ENCODE measurements at regions not wholly inside any gene's neighbourhood (a gene's known extent, or its start where the extent isn't known, plus 50 kb on each side); places are given as distances from the start of the nearest gene placed in this dataset.

DNA sequence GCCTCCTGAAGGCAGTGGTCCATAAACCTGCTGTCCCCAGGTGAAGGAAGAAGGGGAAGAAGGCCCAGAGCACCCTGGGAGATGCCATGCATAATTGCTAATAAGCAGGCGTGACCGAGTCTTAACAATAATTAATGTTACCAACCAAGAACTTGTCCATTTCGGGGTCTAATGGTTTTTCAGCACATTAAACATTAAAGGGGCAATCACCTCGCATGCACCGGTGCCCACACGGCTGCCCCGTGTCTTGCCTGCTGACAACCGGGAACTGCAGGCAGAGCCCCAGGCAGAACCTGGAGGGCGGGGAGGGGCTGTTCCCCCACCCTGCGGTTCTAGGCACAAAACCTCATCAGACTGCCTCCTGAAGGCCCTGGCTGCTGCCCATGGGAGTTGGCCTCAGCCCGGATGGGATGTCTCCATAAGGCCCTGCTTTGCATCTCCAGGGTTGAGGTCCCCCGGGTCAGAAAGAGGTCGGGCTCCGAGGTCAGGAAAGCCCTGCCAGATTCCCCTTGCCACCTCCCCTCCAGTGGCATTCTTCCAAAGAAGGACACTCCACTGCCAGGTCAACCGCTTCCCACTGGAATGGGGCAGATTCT is 169.0 kb downstream of the BUD13 start:
- Histone ChIP-seq H3K4me3 (no peak overlapping the region), H3K9me3 (no peaks in the 10 kb centered on the region), H3K4me1 (no peaks in the 10 kb centered on the region), H3K27me3 (peaks cover 0 to 24% (median 0%) of the 10 kb centered on the region in 4 donors), H3K27ac (no peak overlapping the region), H3K36me3 (no peaks in the 10 kb centered on the region)
- TF ChIP-seq, protein P1, sequence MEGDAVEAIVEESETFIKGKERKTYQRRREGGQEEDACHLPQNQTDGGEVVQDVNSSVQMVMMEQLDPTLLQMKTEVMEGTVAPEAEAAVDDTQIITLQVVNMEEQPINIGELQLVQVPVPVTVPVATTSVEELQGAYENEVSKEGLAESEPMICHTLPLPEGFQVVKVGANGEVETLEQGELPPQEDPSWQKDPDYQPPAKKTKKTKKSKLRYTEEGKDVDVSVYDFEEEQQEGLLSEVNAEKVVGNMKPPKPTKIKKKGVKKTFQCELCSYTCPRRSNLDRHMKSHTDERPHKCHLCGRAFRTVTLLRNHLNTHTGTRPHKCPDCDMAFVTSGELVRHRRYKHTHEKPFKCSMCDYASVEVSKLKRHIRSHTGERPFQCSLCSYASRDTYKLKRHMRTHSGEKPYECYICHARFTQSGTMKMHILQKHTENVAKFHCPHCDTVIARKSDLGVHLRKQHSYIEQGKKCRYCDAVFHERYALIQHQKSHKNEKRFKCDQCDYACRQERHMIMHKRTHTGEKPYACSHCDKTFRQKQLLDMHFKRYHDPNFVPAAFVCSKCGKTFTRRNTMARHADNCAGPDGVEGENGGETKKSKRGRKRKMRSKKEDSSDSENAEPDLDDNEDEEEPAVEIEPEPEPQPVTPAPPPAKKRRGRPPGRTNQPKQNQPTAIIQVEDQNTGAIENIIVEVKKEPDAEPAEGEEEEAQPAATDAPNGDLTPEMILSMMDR (IDR thresholded peaks at IDR 0.05): no peak
- no peak for TF ChIP-seq POLR2A (IDR thresholded peaks at IDR 0.05)
- intact Hi-C loops (cut with DNase I): no loop called here
- DNase-seq: no peak
- WGBS, 2 donors: 62 to 80% methylated on average over 7 to 13 of the region's 15 CpGs

DNA sequence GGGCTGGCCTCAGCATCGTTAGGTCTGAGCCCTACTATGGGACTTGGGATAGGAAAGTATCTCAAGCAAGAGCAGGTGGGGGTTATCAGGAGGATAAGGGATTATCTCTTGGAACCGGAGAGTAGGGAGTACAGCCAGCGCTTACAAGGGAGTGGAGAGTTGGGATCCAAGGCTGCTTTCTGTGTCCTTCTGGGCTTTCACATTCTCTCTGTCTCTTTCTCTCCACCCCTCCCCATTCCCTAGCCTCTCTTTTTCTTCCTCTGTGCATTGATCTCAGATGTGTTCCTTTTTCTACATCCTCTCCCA is 170.2 kb downstream of the BUD13 start:
- Histone ChIP-seq H3K9me3 (no peaks in the 10 kb centered on the region), H3K27ac (no peak overlapping the region), H3K27me3 (peaks cover 0 to 19% (median 0%) of the 10 kb centered on the region in 4 donors), H3K4me1 (no peaks in the 10 kb centered on the region), H3K36me3 (no peaks in the 10 kb centered on the region), H3K4me3 (no peak overlapping the region)
- 46 to 60% methylated on average over 3 of the region's 3 CpGs for WGBS, 2 donors
- intact Hi-C loops (cut with DNase I): no loop called here
- TF ChIP-seq, protein P1 (IDR thresholded peaks at IDR 0.05): no peak
- TF ChIP-seq POLR2A (IDR thresholded peaks at IDR 0.05): no peak
- no peak for DNase-seq

DNA sequence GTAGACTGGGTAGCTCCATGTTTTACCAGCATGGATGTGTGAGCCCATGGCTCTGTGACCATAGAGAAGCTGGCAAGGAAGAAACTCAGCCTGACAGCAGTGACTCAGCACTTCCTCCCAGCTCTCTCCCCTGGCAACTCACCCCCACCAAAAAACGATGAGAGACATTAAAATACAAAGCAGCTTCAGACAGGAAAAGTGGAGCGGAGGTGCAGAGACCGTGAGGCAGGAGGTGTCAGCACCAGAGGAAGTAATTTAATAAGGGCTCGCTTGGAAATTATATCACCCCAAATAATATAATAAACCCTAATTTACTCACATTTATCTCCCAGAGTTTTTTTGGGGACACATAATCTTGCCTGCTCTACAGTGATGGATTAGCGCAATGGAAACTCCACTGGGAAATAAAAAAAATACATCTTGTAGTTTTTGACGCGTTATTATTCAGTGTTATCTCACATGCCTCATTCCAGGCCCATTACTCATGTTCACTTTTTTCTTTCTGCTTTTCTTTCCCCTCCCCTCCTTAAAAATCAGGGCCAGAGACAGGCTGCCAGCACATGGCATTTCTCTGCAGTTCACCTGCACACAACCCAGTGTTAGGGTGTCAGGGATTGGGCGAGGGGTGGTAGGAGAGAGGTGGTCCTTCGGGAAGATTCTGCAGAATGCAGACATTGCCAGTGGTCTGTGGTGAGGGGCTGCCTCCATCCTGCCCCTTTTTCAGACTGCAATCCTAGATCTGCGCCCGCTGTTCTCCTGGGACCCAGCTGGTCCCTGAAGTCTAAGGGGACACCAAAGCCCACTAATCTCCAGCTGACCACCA is 170.8 kb downstream of the BUD13 start:
- H3K27me3 ChIP-seq: peaks cover 0 to 17% (median 0%) of the 10 kb centered on the region in 4 donors
- H3K36me3 ChIP-seq: no peaks in the 10 kb centered on the region
- no peak for TF ChIP-seq POLR2A (IDR thresholded peaks at IDR 0.05)
- TF ChIP-seq, protein P1 (IDR thresholded peaks at IDR 0.05): no peak
- no peak for DNase-seq
- intact Hi-C loops (cut with DNase I): no loop called here
- H3K4me1 ChIP-seq: no peaks in the 10 kb centered on the region
- H3K27ac ChIP-seq: no peak overlapping the region
- WGBS, 2 donors: 49 to 61% methylated on average over 9 to 11 of the region's 11 CpGs
- H3K4me3 ChIP-seq: no peak overlapping the region
- H3K9me3 ChIP-seq: no peaks in the 10 kb centered on the region

DNA sequence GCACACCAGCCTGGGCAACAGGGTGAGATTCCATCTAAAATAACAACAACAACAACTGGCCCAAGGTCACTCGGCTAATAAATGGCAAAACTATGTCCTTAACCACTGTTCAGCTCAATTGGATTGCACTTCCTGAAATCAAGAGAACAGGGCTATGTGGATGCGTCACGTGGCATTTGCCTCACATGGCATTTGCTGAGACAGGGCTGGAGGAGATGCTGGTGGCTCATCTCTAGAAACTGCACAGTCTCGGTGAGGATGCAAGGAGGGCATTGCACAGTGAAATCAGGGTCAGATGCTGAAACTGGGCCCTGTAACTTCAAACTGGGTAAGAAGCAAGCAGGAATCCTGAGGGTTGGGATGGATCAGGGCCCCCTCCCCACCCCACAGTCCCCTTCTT is 171.9 kb downstream of the BUD13 start:
- Histone ChIP-seq H3K4me3 (no peak overlapping the region), H3K9me3 (no peaks in the 10 kb centered on the region), H3K36me3 (no peaks in the 10 kb centered on the region), H3K27me3 (peaks cover 0 to 22% (median 0%) of the 10 kb centered on the region in 4 donors), H3K4me1 (no peaks in the 10 kb centered on the region), H3K27ac (no peak overlapping the region)
- DNase-seq: no peak
- intact Hi-C loops (cut with DNase I): no loop called here
- WGBS, 2 donors: 32 to 64% methylated on average over 2 to 3 of the region's 4 CpGs
- no peak for TF ChIP-seq POLR2A (IDR thresholded peaks at IDR 0.05)
- TF ChIP-seq, protein P1 (IDR thresholded peaks at IDR 0.05): no peak

DNA sequence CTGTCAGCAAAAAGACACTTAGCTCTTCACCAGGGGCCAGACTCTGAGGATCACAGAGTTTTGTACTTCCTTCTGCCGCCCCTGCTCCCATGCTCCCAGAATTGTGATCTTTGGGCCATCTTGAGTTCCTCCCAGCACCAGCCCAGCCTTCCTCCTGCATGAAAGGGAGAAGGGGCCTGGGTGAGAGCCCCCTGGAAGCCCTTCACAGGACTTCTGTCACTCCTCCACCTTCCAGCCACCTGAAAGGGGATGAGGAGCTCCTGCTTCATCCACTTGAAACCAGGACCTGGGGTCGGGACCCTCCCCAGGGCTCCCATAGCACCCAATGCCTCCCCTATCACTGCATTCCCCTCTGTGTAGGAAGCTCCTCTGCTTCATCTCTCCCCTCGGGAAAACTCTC is 174.2 kb downstream of the BUD13 start:
- intact Hi-C loops (cut with DNase I): no loop called here
- H3K4me3 ChIP-seq: no peak overlapping the region
- H3K27me3 ChIP-seq: peaks cover 0 to 34% (median 0%) of the 10 kb centered on the region in 4 donors
- no peaks in the 10 kb centered on the region for H3K4me1 ChIP-seq
- H3K36me3 ChIP-seq: no peaks in the 10 kb centered on the region
- no peak for DNase-seq
- no peak for TF ChIP-seq POLR2A (IDR thresholded peaks at IDR 0.05)
- TF ChIP-seq, protein P1 (IDR thresholded peaks at IDR 0.05): no peak
- H3K9me3 ChIP-seq: no peaks in the 10 kb centered on the region
- 40 to 77% methylated on average over 3 of the region's 3 CpGs for WGBS, 2 donors
- no peak overlapping the region for H3K27ac ChIP-seq

Data from esophagus squamous epithelium (tissue), 5 donors.